RPMI7951 (cell line): ENCODE measurements at regions not wholly inside any gene's neighbourhood (a gene's known extent, or its start where the extent isn't known, plus 50 kb on each side); places are given as distances from the start of the nearest gene placed in this dataset.
"Not testable (repeated sequence)": the region's sequence is repeated elsewhere in the genome, so short reads cannot be mapped to it uniquely, and the experiment has no call there.

Experiments used
- DNase-seq: peaks from one replicate; pipeline ENCODE4 v3.0.0-alpha.2; 2012; ENCODE audit warnings: low read depth

DNA sequence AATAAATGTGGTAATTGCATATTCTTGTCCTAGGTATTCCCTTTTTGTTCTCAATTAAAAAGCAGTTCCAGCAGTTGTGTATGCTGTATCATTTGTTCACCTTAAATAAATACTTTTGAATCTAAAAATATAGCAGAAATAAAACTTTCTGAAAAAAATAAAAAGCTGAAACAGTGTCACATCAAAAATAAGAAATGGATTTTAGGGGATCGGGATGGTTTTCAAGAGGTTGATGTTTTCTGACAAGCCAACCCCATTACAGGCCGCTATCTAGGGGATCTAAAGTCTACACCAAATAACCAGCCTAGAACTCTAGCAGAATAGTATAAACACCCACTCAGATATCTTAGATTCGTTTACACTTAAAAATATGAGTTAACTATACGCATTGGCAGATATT, 95.4 kb upstream of the MAML3 start:
- no peak for DNase-seq

DNA sequence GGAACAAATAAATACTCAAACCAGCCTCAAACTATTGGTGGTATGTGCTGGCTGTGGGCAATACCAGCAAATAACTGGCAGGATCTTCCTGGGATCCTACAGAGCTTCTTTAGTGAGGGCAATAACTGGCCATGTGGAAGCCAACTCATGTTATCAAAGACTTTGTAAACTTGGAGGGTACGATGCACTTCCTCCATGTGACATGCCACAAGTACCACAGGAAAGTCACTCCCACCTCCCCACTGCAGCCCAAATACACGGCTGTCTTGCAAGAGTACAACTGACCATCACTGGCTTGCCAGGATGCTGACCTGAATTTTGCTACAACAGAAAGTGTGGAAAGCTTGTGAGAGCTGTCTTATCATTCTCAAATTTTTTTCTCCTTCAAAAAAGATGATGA, 93.3 kb upstream of the MAML3 start:
- no peak for DNase-seq

- DNase-seq, result no peak
Observed at GRCh38 chr4:140246216-140246615, 92.2 kb upstream of the MAML3 start.

GRCh38 chr4:140244328-140244727, 90.3 kb upstream of the MAML3 start:
- DNase-seq, result no peak

- no peak for DNase-seq
Observed at GRCh38 chr4:140243278-140243753, 89.3 kb upstream of the MAML3 start.

DNA sequence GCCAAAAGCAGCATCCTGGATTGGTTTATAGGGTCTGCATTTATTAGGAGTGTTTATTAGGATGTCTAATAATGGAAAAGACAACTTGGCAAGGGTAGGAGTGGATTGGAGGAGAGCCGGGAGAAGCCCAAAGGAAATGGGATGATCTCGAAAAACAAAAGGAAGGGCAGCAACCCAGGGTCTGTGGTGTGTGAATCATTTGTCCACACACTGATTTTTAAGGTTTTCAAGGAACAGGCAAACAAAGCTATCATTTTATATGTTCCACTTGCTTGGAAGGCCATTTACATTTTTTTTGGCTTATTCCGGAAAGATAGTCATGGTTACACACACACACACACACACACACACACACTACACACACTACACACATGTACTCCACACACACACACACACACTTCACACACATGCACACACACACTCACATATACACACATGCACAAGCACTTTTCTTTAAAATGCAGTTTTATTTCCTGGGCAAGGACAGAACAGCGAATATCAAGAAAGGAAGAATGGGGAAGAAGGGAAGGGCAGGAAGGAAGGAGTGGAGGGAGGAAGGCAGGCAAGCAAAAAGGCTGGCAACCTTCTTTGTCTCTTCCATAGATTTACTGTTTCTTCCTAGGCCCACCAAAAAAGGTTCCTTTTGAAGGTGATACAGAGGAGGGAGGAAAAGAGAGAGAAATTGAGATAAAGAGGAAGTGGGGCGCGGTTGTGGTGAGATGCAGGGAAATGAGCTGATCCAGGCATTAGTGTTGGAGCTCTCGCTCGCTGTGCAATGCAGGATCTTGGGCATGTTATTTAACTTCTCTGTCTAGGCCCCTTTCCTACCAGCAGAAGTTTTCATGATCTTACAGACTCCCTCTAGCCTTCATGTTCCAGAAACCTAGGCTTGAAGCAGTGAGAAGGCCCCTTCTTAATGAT, 88.6 kb upstream of the MAML3 start:
- DNase-seq, result no peak

DNA sequence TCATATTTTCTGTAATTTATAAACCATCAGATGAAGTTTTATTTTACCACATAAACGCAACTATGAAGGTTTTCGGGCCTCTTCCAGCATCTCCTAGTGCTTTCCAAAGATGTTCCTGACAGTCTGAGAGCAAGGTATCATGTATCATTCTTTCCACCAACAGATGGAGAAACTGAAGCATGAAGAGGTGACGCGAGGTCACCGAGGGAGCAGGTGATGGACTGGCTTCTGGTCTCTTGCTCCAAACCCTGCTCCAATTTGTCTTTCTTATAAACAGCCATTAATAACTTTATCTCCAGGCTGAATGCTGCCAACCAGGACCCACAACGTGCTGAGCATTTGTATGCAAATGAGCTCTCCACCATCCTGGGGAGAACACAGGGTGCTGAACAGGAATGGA, 86.3 kb upstream of the MAML3 start:
- DNase-seq, result no peak

DNA sequence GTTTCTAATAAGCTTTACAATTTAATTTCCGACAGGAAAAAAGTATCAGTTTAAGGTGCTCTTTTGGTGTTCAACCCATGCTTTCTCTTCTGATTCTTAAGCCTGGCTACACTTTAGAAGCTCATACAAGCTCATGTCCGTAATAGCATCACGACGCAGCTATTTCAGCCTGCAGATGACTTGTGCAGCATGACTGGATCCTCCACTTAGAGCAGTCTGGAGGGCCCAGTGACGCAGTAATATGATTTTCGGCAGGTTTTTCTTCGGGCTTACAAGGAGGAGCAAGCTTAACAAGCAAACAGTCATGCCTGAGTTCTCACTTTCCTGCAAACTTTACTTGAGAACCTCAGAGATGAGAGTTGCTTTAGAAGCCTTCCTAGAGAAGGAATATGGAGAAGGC, 85.3 kb upstream of the MAML3 start:
- DNase-seq, result no peak

- DNase-seq, result peak; percentile 91
Observed at GRCh38 chr4:140238351-140239056, 84.5 kb upstream of the MAML3 start.

GRCh38 chr4:140237616-140238350, 83.8 kb upstream of the MAML3 start:
- peak; percentile 97 for DNase-seq

- no peak for DNase-seq
Observed at GRCh38 chr4:140236654-140237169, 82.7 kb upstream of the MAML3 start.

- no peak for DNase-seq
Observed at GRCh38 chr4:140234697-140235060, 80.7 kb upstream of the MAML3 start.

DNA sequence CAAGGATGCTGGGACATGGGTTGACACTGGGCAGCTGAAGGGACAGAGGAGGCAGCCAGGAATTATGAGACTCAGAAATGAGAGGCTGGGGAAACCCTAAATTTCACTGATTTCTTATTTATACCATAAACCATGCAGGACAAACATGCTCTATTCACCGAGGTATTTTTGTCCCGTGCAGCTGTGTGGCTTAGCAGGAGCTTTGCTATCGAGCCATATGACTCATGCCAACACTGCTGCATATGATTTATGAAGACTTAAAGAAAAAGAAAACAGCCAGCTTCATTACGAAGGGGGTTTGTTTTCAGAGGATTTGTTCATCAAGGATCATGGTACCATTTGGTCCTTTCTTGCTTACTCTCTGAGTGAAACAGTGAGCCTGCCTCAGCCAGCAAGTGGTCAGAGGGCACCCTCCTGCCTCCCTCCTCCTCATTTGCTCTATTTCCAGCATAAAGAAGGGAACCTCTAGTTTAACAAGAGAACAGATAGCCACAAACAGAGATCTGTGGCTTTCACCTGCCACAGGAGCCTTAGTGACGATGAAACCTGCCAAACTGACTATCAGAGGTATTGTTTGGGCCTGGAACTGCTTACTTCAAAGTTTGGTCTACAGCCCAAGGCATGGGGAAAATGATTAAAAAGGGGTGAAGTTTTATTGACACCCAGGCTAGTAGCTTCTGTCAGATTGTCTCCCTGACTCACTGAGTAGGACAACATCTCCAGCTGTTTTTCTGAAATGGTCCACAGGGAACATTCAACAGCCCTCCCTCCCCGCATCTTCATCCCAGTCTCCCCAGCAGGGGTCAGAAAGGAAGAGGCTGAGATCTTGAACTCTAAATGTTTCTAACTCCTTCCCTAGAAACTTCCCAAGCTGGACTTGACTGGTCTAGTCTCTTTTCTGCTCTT, 80.1 kb upstream of the MAML3 start:
- peak; percentile 68 for DNase-seq

GRCh38 chr4:140229881-140230280, 75.9 kb upstream of the MAML3 start:
- DNase-seq, result no peak

- DNase-seq, result no peak
Observed at GRCh38 chr4:140227286-140227685, 73.3 kb upstream of the MAML3 start.

- peak; percentile 49 for DNase-seq
Observed at GRCh38 chr4:140223056-140223810, 69.2 kb upstream of the MAML3 start.

DNA sequence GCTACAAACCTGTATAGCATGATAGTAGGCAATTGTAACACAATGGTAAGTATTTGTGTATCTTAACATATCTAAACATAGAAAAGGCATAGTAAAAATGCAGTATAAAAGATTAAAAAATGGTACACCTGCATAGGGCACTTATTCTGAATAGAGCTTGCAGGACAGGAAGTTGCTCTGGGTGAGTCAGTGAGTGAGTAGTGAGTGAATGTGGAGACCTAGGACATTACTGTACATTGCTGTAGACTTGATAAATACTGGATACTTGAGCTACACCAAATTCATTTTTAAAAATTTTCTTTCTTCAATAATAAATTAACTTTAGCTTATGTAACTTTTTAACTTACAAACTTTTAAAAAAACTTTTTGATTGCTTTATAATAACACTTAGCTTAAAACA, 68.2 kb upstream of the MAML3 start:
- DNase-seq, result peak; percentile 26

GRCh38 chr4:140220058-140220457, 66.1 kb upstream of the MAML3 start:
- DNase-seq, result no peak

- DNase-seq, result no peak
Observed at GRCh38 chr4:140219567-140219966, 65.6 kb upstream of the MAML3 start.

- not testable (repeated sequence) for DNase-seq
Observed at GRCh38 chr4:140219070-140219469, 65.1 kb upstream of the MAML3 start.
